ENCODE measurements at regions not wholly inside any gene's neighbourhood (a gene's known extent, or its start where the extent isn't known, plus 50 kb on each side); places are given as distances from the start of the nearest gene placed in this dataset.

- DNase-seq (ENCODE audit: low spot score in 2 of 2) (no peak), FAIRE-seq (no peak)
These were observed 66.7 kb upstream of the SORCS3 start for GRCh38 chr10:104574427-104574826.

- no peak for FAIRE-seq
- DNase-seq (ENCODE audit: low spot score in 2 of 2), result no peak
These were observed 66.3 kb upstream of the SORCS3 start for GRCh38 chr10:104574838-104575237.

GRCh38 chr10:104576611-104577010, 64.5 kb upstream of the SORCS3 start:
- FAIRE-seq (no peak), DNase-seq (ENCODE audit: low spot score in 2 of 2) (no peak)

GRCh38 chr10:104577163-104577562, 63.9 kb upstream of the SORCS3 start:
- no peak for FAIRE-seq
- DNase-seq (ENCODE audit: low spot score in 2 of 2), result no peak

GRCh38 chr10:104577861-104578521, 63.1 kb upstream of the SORCS3 start:
- DNase-seq (ENCODE audit: low spot score in 2 of 2), result no peak
- no peak for FAIRE-seq

GRCh38 chr10:104578671-104579070, 62.4 kb upstream of the SORCS3 start:
- DNase-seq (ENCODE audit: low spot score in 2 of 2) (no peak), FAIRE-seq (no peak)

GRCh38 chr10:104579136-104579535, 62.0 kb upstream of the SORCS3 start:
- no peak for DNase-seq (ENCODE audit: low spot score in 2 of 2)
- FAIRE-seq, result no peak

GRCh38 chr10:104580321-104580720, 60.8 kb upstream of the SORCS3 start:
- DNase-seq (ENCODE audit: low spot score in 2 of 2), result no peak
- FAIRE-seq, result no peak

GRCh38 chr10:104580774-104581675, 60.1 kb upstream of the SORCS3 start:
- FAIRE-seq, result no peak
- peak; percentile 14 to 56 for DNase-seq (ENCODE audit: low spot score in 2 of 2)

- no peak for DNase-seq (ENCODE audit: low spot score in 2 of 2)
- FAIRE-seq, result no peak
These were observed 59.0 kb upstream of the SORCS3 start for GRCh38 chr10:104581884-104582601.

GRCh38 chr10:104582602-104582951, 58.5 kb upstream of the SORCS3 start:
- FAIRE-seq, result no peak
- DNase-seq (ENCODE audit: low spot score in 2 of 2), result no peak

GRCh38 chr10:104582966-104583365, 58.1 kb upstream of the SORCS3 start:
- FAIRE-seq (no peak), DNase-seq (ENCODE audit: low spot score in 2 of 2) (no peak)

- no peak for DNase-seq (ENCODE audit: low spot score in 2 of 2)
- FAIRE-seq, result no peak
These were observed 56.5 kb upstream of the SORCS3 start for GRCh38 chr10:104584541-104584940.

GRCh38 chr10:104587751-104588150, 53.3 kb upstream of the SORCS3 start:
- DNase-seq (ENCODE audit: low spot score in 2 of 2), result no peak
- FAIRE-seq, result peak; percentile 63

GRCh38 chr10:104589431-104589830, 51.7 kb upstream of the SORCS3 start:
- FAIRE-seq (no peak), DNase-seq (ENCODE audit: low spot score in 2 of 2) (no peak)

GRCh38 chr10:104589871-104590270, 51.2 kb upstream of the SORCS3 start:
- FAIRE-seq, result no peak

More at GRCh38 chr10:104589871-104590270, 51.2 kb upstream of the SORCS3 start:
- no peak for DNase-seq (ENCODE audit: low spot score in 2 of 2)
